Astrocyte of the cerebellum (primary cell): ENCODE measurements at regions not wholly inside any gene's neighbourhood (a gene's known extent, or its start where the extent isn't known, plus 50 kb on each side); places are given as distances from the start of the nearest gene placed in this dataset.

Experiments used
- DNase-seq: peaks from one replicate; pipeline ENCODE4 v3.0.0-alpha.2; 2011; ENCODE audit warnings: low read depth
- H3K4me3 ChIP-seq: 2 replicates; pipeline ENCODE4 v1.5.1; 2011; ENCODE audit warnings: mild to moderate bottlenecking, low read depth, low read length, moderate library complexity
- CTCF ChIP-seq: IDR thresholded peaks from 2 replicates; pipeline ENCODE4 v1.5.1; 2012; ENCODE audit warnings: low read length, low read depth, moderate library complexity, mild to moderate bottlenecking; ENCODE audit errors: missing control alignments
- in situ Hi-C: cut with HindIII; loops from 2 replicates; pipeline ENCODE4 v1.10.0; 2017; ENCODE audit warnings: low sequenced_read_pairs

GRCh38 chr11:134761386-134761785, 349.3 kb upstream of the B3GAT1 start:
- DNase-seq: no peak
- H3K4me3 ChIP-seq: no peak overlapping the region
- in situ Hi-C loops: no loop called here
- TF ChIP-seq CTCF: no peak

GRCh38 chr11:134760957-134761356, 348.9 kb upstream of the B3GAT1 start:
- H3K4me3 ChIP-seq: no peak overlapping the region
- no peak for TF ChIP-seq CTCF
- in situ Hi-C loops: no loop called here

GRCh38 chr11:134760299-134760698, 348.3 kb upstream of the B3GAT1 start:
- no peak overlapping the region for H3K4me3 ChIP-seq
- DNase-seq: no peak
- no peak for TF ChIP-seq CTCF
- in situ Hi-C loops: no loop called here

More at GRCh38 chr11:134760957-134761356, 348.9 kb upstream of the B3GAT1 start:
- DNase-seq: no peak

GRCh38 chr11:134759855-134760254, 347.8 kb upstream of the B3GAT1 start:
- no peak for DNase-seq
- no peak for TF ChIP-seq CTCF
- in situ Hi-C loops: no loop called here
- H3K4me3 ChIP-seq: no peak overlapping the region

GRCh38 chr11:134759274-134759673, 347.2 kb upstream of the B3GAT1 start:
- TF ChIP-seq CTCF: no peak
- H3K4me3 ChIP-seq: no peak overlapping the region
- in situ Hi-C loops: no loop called here
- DNase-seq: no peak

GRCh38 chr11:134758342-134758931, 346.4 kb upstream of the B3GAT1 start:
- TF ChIP-seq CTCF: no peak
- in situ Hi-C loops: no loop called here

More at GRCh38 chr11:134758342-134758931, 346.4 kb upstream of the B3GAT1 start:
- H3K4me3 ChIP-seq: no peak overlapping the region
- DNase-seq: no peak
